ENCODE measurements at regions not wholly inside any gene's neighbourhood (a gene's known extent, or its start where the extent isn't known, plus 50 kb on each side); places are given as distances from the start of the nearest gene placed in this dataset.

DNA sequence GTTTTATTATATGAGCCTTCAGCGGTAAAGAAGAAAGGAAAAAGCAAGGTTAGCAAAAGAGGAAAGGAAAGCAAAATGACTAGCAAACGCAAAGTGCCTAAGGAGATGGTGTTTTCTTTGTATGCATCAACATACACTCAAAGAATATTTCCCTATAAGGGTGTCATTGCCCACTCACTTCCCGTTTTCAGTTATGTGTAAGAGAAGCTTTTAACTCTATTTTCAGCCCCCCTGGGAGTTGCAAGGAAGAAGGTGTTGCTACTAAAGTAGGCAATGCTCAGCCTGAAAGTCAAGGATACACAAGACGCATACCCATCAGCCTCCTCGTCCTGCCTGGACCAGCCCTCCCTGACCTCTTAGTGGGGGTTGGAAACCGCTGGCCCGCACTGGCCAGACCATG, 267.7 kb upstream of the ZFHX3 start:
- DNase-seq (ENCODE audit: extremely low spot score, unreplicated experiment) = no peak
- Mint-ChIP-seq H3K27ac (no peak overlapping the region), H3K4me3 (no peak overlapping the region), H3K4me1 (ENCODE audit: unreplicated experiment) (peaks cover 19% of the 10 kb centered on the region), H3K36me3 (peaks cover 3% of the 10 kb centered on the region), H3K27me3 (peaks cover 6% of the 10 kb centered on the region), H3K9me3 (no peaks in the 10 kb centered on the region)
- TF ChIP-seq, protein P1, sequence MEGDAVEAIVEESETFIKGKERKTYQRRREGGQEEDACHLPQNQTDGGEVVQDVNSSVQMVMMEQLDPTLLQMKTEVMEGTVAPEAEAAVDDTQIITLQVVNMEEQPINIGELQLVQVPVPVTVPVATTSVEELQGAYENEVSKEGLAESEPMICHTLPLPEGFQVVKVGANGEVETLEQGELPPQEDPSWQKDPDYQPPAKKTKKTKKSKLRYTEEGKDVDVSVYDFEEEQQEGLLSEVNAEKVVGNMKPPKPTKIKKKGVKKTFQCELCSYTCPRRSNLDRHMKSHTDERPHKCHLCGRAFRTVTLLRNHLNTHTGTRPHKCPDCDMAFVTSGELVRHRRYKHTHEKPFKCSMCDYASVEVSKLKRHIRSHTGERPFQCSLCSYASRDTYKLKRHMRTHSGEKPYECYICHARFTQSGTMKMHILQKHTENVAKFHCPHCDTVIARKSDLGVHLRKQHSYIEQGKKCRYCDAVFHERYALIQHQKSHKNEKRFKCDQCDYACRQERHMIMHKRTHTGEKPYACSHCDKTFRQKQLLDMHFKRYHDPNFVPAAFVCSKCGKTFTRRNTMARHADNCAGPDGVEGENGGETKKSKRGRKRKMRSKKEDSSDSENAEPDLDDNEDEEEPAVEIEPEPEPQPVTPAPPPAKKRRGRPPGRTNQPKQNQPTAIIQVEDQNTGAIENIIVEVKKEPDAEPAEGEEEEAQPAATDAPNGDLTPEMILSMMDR (conservative IDR thresholded peaks at IDR 0.05) = no peak

DNA sequence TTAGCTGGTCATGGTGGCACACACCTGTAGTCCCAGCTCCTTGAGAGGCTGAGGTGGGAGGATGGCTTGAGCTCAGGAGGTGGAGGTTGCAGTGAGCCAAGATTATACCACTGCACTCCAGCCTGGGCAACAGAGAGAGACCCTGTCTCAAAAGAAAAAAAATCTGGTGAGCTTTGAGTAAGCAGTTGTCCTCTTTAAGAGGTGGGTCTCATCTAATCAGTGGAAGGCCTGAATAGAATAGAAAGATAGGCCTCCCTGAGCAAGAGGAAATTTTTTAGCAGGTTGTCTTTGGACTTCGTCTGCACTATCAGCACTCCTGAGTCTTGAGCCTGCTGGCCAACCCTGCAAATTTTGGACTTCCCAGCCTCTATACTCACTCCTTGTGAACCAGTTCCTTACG, 266.0 kb upstream of the ZFHX3 start:
- Mint-ChIP-seq H3K9me3 (no peaks in the 10 kb centered on the region), H3K4me1 (ENCODE audit: unreplicated experiment) (peaks cover 14% of the 10 kb centered on the region), H3K27me3 (peaks cover 4% of the 10 kb centered on the region), H3K36me3 (peaks cover 3% of the 10 kb centered on the region), H3K27ac (no peak overlapping the region), H3K4me3 (no peak overlapping the region)
- TF ChIP-seq, protein P1 (conservative IDR thresholded peaks at IDR 0.05) = no peak
- no peak for DNase-seq (ENCODE audit: extremely low spot score, unreplicated experiment)

- Mint-ChIP-seq H3K4me3 (no peak overlapping the region), H3K27ac (no peak overlapping the region), H3K27me3 (peaks cover 4% of the 10 kb centered on the region), H3K9me3 (no peaks in the 10 kb centered on the region), H3K4me1 (ENCODE audit: unreplicated experiment) (peaks cover 8% of the 10 kb centered on the region), H3K36me3 (peaks cover 3% of the 10 kb centered on the region)
- TF ChIP-seq, protein P1 (conservative IDR thresholded peaks at IDR 0.05) = no peak
- DNase-seq (ENCODE audit: extremely low spot score, unreplicated experiment) = no peak
These were observed 264.2 kb upstream of the ZFHX3 start for GRCh38 chr16:73311857-73312723.

- Mint-ChIP-seq H3K9me3 (no peaks in the 10 kb centered on the region), H3K27me3 (peaks cover 6% of the 10 kb centered on the region), H3K36me3 (no peaks in the 10 kb centered on the region), H3K27ac (no peak overlapping the region), H3K4me3 (no peak overlapping the region), H3K4me1 (ENCODE audit: unreplicated experiment) (peaks cover 16% of the 10 kb centered on the region)
- DNase-seq (ENCODE audit: extremely low spot score, unreplicated experiment) = no peak
- TF ChIP-seq, protein P1 (conservative IDR thresholded peaks at IDR 0.05) = no peak
These were observed 260.8 kb upstream of the ZFHX3 start for GRCh38 chr16:73308771-73309170.

GRCh38 chr16:73306901-73307413, 259.0 kb upstream of the ZFHX3 start:
- Mint-ChIP-seq H3K4me3 (no peak overlapping the region), H3K4me1 (ENCODE audit: unreplicated experiment) (peaks cover 17% of the 10 kb centered on the region), H3K36me3 (no peaks in the 10 kb centered on the region), H3K27me3 (peaks cover 9% of the 10 kb centered on the region), H3K9me3 (no peaks in the 10 kb centered on the region), H3K27ac (no peak overlapping the region)
- no peak for DNase-seq (ENCODE audit: extremely low spot score, unreplicated experiment)
- TF ChIP-seq, protein P1 (conservative IDR thresholded peaks at IDR 0.05) = no peak
